SKM-1 treated with dmso at 0.1 percent for 144 hours (cell line): ENCODE measurements at regions not wholly inside any gene's neighbourhood (a gene's known extent, or its start where the extent isn't known, plus 50 kb on each side); places are given as distances from the start of the nearest gene placed in this dataset.
"Not testable (repeated sequence)": the region's sequence is repeated elsewhere in the genome, so short reads cannot be mapped to it uniquely, and the experiment has no call there.

Experiments used
- DNase-seq: peaks from one replicate; lab custom pipeline; 2025; ENCODE audit not compliant: unreplicated experiment; lab: John Stamatoyannopoulos, UW

DNA sequence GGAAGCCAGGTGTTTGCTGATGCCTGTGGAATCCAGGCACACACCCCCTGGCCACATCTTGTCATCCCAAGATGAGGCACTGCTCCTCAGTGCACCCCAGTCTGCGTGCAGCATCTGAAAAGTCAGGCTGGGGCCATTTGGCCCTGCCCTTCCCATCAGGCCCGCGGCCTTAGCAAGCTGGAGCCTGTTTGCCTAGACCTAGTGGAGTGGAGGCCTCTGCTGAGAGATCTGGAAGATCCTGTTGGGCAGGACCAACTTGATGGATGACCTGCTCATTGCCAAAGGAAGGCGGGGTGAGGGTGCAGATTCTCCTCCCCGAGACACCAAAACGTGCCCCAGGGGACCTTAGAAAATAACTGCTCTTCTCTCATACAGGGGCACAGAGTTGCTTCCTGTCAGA is 220.2 kb downstream of the SHQ1 start:
- DNase-seq = no peak

DNA sequence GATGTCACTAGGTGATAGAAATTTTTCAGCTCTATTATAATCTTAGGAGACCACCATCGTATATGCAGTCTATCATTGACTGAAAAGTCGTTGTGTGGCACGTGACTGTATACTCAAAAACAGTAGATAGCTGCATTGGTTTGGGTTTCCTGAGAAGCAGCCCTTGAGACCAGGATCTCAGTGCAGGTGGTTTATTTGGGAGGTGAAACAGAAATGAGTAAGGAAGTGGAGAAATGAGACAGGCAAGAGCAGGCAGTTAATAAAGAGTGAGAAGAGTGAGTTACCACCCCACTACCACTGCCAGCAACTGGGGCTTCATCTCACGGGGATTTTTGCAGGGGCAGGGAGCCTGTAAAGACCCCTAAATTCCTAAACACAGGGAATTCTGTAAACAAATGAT is 221.0 kb downstream of the SHQ1 start:
- no peak for DNase-seq

DNA sequence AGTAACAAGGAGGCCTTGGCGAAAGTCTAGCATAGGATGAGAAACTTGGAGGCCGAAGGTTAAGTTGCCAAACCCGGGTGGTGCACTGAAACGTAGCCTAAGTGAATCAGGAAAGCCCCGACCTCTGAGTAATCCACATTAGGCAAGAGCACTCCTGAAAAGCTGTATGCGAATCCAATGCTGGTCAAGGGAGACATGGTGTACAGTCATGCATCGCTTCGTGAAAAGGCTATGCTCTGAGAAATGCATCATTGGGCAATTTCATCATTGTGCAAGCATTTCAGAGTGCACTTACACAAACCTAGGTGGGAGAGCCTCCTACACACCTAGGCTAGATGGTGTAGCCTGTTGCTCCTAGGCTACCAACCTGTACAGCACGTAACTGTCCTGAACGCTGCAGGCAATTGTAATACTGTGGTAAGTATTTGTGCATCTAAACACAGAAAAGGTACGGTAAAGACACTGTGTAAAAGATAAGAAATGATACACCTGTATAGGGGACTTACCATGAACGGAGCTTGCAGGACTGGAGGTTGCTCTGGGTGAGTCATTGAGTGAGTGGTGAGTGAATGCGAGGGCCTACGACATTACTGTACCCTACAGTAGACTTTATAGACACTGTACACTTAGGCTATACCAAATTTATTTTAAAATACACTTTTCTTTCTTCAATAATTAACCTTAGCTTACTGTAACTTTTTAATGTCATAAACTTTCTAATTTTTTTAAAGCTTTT is 222.5 kb downstream of the SHQ1 start:
- peak; percentile 63 for DNase-seq

DNA sequence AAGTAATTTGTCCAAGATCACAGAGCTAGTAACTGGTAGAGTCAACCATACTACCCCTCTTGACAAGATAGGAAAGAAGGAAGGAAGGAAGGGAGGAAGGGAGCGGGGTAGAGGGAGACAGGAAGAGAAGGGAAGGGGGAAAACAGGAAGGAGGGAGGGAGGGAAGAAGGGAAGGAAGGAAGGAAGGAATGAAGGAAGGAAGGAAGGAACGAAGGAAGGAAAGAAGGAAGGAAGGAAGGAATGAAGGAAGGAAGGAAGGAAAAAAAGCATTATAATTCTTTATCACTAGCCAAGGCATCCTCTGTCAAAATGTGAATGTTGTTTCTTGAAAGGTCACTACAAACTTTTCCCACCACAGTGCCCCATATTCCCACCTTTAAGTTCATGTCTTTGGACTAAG is 223.6 kb downstream of the SHQ1 start:
- no peak for DNase-seq

DNA sequence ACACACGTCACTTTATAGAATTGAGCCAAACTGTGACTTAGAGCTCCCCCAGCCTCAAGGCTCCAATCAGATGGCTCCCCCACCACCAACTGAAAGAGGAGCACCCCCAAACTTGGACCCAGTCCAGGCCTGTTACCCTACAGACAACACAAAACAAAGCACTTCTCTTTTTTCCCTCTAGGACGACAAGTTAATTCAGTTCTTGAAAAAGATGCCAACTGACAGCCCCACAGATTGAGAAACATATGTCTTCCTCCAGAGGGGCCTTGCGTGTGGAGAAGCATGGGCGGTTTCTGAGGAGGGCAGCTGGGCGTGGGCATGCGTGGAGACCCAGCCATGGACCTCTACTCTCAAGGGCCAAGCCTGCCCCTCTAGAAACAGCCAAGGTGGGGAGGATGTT is 229.5 kb downstream of the SHQ1 start:
- peak; percentile 85 for DNase-seq

DNA sequence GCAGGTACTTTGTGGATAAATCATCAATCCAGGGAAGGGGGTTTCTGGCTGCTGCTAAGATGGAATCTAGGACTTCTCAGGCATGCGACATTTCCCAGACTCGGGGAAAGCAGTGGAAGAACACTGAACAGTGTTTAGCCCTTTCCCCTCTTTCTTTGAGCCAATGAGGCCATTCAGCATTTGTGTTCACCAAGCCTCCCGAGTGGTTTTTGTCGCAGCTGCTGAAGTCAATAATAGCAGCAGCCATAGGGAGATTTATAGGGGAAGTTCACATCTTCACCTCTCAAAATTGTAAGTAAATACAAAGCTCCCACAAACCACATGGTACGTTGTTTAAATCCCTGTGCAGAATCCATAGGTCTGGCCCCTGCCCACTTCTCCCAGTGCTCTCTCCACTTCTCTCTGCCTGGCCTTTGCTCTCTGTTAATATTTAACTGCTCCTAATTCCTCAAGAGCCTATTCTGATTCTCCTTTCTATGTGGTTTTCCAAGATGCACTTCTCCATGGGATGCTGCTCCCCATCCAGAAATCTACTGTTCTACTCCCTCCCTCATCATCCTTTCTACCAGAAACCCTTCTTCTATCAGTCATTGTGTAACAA is 230.7 kb downstream of the SHQ1 start:
- no peak for DNase-seq

DNA sequence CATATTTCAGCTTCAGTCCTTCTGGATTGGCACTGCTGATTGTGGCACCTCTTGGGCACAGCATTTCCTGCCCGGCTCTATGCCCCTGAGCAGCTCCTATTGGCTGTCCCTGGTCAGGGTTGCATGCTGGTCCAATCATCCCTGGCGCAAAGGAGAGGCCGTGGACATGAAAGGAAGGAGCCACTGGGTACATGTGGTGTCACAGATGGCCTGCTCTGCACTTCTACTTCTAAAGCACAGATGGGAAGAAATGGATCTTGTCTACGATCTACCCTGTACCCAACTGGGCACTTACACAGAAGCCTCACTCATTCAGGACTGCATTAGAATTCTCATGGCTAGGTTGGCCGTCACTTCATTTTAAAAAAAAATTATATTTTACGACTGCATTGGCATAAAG is 232.5 kb downstream of the SHQ1 start:
- no peak for DNase-seq

DNA sequence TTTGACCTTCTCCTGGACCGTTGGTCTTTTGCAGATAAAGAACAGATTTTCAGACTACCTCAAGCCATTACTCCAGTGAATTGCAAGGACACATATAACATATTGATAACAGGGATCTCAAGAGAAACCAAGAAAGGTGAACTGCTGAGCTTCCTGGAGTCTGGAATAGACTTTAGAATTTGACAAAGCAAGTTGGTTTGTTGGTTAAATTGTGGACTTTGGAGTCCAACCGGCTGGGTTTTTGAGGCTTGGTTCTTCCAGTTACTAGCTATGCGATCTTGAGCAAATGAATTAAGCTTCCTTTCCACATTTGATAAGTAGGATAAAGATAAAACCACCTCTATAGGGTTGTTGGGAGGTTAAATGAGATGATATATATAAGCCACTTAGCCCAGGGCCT is 233.1 kb downstream of the SHQ1 start:
- no peak for DNase-seq

DNA sequence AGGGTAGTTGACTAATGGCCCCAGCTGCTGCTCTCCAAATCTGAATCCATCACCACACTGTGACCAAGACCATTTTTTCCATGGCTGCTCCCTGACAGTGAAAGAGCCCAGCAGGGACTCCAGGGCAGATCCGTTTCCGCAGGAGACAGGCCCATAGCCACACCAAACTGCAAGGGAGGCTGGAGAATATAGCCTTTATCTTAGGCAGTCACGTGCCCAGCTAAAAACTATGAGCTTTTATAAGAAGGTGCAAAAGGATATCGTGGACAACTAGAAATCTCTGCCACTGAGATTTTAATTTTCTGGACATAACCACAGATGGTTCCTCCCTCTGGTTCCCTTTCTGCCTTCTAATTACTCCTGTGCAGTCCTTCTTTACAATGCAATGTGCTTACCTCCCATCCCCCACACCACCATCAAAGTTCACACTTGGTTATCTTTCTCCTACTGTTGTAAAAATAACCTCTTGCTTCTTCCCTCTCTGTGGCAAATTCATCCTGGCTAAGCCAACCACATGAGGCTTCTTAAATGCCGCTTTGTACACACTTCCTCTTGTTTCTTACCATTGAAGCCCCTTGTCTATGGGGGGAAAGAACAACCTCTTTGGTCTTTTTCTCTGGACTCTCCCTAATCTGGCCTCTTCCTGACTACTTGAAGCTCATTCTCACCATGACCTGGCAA is 233.7 kb downstream of the SHQ1 start:
- peak; percentile 68 for DNase-seq

DNA sequence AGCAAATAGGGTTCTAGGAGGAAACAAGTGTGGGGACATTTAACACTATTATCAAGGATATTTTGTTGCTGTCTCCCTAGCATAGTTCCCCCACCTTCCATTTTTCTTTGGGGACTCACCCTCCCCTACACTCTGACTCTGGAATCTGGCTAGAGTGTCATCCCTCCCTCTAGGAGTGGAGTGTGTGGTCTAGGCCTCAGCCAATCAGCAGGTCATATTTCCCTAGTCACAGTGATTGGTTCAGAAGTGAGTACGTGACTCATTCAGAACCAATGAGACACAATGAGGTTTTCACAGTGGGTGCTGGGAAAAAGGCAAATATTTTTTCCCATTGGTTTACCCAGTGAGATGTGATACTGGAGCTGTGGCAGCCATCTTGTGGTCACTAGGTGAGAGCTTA is 234.4 kb downstream of the SHQ1 start:
- no peak for DNase-seq

DNA sequence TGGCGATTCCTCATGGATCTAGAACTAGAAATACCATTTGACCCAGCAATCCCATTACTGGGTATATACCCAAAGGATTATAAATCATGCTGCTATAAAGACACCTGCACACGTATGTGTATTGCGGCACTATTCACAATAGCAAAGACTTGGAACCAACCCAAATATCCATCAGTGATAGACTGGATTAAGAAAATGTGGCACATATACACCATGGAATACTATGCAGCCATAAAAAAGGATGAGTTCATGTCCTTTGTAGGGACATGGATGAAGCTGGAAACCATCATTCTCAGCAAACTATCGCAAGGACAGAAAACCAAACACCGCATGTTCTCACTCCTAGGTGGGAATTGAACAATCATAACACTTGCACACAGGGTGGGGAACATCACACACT is 239.1 kb downstream of the SHQ1 start:
- DNase-seq = not testable (repeated sequence)

DNA sequence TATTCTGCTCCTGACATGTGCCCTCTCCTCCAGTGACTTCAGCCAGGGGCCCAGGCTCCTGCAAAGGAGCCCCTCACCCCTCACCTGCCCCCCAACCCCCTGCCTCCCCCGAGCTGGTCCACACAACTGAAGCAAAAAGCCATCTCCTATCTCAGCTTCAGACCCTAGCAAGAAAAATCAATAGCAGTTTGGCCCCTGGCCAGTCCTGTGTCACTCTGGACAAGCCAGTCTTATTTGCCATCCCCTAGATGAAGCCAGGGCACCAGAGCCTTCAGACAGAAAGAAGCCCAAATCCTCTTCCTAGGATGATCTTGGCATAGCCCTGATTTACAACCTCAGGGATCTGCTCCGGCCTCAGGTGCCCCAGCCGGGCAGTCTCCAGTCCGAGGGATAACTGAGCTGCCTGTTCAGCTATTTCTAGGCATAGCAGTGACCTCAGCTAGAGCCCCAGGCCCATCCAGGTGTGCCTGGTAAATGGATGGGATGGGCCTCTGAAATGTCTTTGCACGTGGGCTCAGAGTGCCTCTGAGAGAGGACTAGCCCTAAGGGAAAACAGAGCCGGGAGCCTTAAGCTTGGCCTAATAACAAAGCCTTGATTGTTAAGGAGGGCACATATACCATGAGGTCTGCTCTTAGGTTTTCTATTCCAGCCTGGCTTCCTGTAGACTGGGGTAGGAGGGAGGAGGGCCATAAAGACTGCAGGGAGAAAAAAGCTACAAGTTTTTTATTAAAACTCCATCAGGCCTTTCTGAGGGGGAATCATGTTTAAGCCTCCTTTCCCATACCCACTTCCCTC is 242.0 kb downstream of the SHQ1 start:
- no peak for DNase-seq

DNA sequence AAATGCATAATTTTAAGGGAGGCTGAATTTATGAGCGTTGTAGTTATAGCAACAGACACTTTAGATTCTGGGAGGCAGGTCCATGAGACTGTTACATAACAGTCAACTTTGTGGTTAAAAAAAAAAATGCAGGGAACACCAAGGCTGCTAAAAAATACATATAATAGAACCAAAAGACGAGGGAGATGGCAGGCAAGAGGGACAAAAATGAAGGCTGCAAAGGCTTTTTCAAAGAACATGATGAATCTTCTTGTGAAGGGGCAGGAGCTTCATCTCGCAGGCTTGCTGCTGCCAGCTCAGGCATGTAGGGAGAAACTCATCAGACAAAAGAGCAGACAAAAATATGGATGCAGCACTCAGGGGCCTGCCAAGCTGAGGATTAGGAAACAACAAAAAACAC is 243.9 kb downstream of the SHQ1 start:
- no peak for DNase-seq

DNA sequence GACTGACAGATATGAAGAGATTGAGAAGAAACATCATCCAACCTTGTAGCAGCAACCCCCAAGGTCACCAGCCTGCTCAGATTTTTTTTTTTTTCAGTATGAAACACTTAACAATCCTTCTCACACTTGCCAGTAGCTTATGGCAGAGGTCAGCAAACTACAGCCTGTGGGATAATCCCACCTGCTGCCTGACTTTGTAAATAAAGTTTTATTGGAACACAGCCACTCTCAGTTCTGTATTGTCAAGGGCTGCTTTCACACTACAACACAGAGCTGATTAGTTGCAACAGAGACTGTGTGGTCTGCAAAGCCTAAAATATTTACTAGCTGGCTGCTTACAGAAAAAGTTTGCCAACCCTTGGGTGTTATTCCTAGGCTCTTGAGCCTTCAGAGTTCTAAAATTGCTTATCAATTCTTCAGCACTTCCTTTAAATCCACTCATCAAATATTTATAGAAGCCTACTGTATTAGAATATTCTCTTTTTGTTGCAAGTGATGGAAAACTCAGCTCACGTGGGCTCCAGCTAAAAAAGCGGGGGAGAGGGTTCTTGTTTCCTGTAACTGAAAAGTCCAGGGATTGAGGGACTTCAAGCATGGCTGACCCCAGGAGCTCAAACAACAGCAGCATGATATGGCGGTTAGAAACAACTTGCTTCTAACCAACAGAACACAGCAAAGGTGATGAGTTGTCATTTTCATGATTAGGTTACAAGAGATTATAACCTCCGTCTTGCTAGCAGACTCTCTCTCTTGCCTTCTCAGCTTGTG is 246.1 kb downstream of the SHQ1 start:
- DNase-seq = no peak

DNA sequence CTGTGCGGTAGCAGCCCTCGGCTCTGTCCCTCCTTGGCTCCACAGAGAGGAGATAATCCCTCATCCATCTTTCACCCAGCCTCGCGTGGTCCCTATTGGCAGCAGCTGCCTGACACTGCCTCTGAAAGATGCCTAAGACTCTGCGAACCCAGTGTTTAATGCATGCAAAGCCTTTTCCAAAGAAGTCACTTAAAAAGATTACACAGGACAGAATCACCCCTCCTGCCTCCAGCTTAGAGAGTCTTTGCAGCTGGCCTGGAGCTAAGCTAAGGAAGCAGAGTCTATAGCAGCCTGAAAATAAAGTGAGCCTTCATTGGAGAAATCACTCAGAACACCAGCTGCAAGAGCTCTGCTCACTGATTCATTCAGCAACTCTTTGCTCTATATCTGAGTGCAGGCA is 247.2 kb downstream of the SHQ1 start:
- DNase-seq = no peak

DNA sequence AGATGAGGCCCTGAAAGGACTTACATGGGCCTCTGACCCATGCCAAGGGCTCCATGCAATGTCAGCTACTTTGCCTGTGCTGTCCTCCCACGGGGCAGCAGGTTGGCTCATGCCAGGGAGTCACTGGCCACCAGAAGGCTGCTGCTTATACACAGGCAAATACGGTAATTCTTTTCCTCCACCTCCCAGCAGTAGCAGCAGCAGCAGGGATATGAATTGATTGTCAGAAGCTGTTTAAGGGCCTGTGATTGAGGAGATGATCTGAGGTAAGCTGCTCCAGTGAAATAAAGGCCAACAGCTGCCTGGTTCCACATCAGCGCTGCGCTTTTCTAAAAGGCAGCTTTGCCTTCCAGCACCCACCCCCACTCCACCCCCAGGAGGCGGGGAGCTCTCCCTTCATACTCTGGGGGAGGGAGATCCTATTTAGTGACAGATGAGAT is 250.5 kb downstream of the SHQ1 start:
- no peak for DNase-seq

DNA sequence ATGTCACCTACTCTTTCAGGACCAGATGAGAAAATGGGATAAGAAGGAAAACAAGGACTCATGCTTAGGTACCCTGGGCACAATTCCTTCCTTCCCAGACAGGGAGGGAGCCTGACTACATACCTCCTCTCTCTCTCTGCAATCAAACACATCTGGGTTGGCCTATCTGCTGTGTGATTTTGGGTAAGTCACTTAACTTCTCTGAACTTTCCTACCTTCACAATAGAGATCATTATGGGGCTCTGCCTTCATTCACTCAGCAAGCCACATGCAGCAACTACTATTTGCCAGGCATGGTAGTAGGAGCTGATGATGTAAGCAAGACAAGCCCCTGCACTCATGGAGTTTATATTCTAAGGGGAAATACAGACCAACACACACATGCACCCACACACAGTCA is 251.2 kb downstream of the SHQ1 start:
- DNase-seq = no peak

DNA sequence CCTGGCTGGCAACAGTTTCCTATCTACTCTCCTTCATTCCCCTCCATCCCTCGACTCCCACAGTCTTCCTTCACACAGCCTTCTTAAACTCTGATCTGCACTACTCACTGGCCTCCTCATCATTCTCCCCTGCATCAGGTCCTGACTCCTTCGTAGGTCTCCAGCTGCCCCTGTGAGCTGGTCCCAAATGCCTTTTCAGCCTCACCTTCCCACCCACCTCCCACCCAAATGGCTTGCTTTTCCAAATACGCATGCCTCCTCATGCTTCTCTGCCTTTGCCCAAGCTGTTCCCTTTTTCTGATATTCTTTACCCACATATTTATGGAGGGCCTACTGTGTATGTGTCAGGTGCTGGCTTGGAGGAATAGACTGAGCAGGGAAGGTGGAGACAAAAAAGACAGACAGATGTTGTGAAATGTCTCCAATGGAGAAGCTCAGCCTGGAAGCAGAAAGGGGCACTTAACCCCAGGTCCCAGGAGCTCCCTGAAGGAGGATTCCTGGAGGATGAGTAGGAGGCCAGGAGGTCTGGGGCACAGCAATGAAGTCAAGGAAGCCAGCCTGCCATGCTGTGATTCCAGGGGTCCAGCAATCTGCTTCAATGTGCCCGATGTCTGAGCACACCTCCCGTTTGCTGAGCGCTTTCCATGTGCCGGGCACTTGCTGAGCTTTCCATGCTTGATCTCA is 252.2 kb downstream of the SHQ1 start:
- DNase-seq = no peak

DNA sequence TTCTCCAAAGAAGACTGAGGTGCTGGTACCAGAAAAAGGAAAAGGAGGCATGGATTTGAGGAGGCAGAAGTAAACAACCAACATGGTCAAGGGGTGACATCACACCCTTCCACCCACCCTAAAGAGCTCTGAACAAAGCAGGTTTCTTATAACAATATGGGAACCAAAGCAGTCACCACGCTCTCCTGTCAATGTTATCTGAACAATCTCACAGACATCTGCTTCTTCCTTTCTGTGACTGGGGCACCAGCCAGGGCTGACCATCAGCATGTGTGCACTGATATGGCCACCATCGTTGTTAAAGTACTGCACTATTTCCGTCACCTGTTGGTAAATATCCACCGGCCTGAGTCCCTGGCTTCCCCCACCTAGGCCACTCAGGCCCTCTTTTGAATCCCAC is 252.9 kb downstream of the SHQ1 start:
- DNase-seq = no peak

DNA sequence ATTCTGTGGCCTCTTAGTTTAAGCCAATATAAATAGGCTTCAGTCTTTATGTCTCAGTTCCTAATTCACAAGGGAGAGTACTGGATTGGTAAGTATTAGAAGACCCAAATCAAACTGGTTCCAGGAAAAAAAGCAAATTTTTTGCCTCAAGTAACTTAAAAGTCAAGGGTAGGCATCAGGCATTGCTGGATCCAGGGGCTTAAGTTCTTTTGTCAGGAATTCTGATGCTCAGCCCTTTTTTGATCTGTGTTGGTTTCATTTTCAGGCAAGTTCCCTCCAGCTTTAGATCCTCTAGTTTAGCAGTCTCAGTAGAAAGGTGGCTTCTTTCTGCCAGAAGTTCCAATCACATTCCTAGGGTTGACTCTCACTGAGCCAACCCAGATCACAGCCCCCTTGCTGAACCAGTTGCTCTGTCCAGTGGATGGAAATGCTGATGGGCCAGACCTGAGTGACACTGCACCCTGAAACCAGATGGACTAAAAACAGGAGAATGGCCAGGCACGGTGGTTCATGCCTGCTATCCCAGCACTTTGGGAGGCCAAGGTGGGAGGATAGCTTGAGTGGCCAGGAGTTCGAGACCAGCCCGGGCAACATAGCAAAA is 253.5 kb downstream of the SHQ1 start:
- no peak for DNase-seq
